PC-9 (cell line): ENCODE measurements at regions not wholly inside any gene's neighbourhood (a gene's known extent, or its start where the extent isn't known, plus 50 kb on each side); places are given as distances from the start of the nearest gene placed in this dataset.

Source experiments
- BruUV-seq: library from RNA; stranded (reverse); fragments of 400-500 nt; replicated peaks from 2 replicates; lab custom pipeline; 2021; lab: Mats Ljungman, UMichigan
- CTCF ChIA-PET: fragments of 300-600 bp; sonication (Branson Sonifier 250); formaldehyde crosslinking; loops from one replicate; lab custom pipeline; 2022; ENCODE audit warnings: antibody characterized with exemption; lab: Charles Lee
- POLR2A ChIA-PET: fragments of 300-600 bp; sonication (Branson Sonifier 250); formaldehyde crosslinking; loops from one replicate; lab custom pipeline; 2022; ENCODE audit warnings: antibody characterized with exemption; ENCODE audit not compliant: unreplicated experiment; lab: Charles Lee
- DNase-seq, 2 experiments: peaks; one replicate each; pipeline versions ENCODE4 v3.0.0 to v3.0.0-alpha.2; 2015 to 2022; ENCODE audit warnings: mixed read lengths in 1 of 2
- H2AFZ ChIP-seq: fragments of 200-600 bp; sonication (generic); 2 replicates; pipeline ENCODE4 v1.8.1; 2017; ENCODE audit warnings: antibody characterized with exemption
- H3F3A ChIP-seq: fragments of 200-600 bp; sonication (generic); 2 replicates; pipeline ENCODE4 v1.8.1; 2017; ENCODE audit warnings: antibody characterized with exemption, mild to moderate bottlenecking, low read depth; ENCODE audit not compliant: insufficient read depth
- H3K27ac ChIP-seq: fragments of 200-600 bp; sonication (generic); 2 replicates; pipeline ENCODE4 v1.6.1; 2016; ENCODE audit warnings: mixed run types
- H3K27me3 ChIP-seq: fragments of 200-600 bp; sonication (generic); 2 replicates; pipeline ENCODE4 v1.6.1; 2016; ENCODE audit warnings: low read depth, mixed run types; ENCODE audit not compliant: insufficient read depth
- H3K36me3 ChIP-seq: fragments of 200-600 bp; sonication (generic); 2 replicates; pipeline ENCODE4 v1.6.1; 2016; ENCODE audit warnings: low read depth, mixed run types
- H3K4me1 ChIP-seq: fragments of 200-600 bp; sonication (generic); replicated peaks from 2 replicates; pipeline ENCODE4 v1.6.1; 2016; ENCODE audit warnings: mixed run types; ENCODE audit not compliant: insufficient read depth
- H3K4me2 ChIP-seq: fragments of 200-600 bp; sonication (generic); 2 replicates; pipeline ENCODE4 v1.6.1; 2017; ENCODE audit warnings: mixed run types
- H3K4me3 ChIP-seq: fragments of 200-600 bp; sonication (generic); 2 replicates; pipeline ENCODE4 v1.6.1; 2016; ENCODE audit warnings: mixed run types
- H3K79me2 ChIP-seq: fragments of 200-600 bp; sonication (generic); 2 replicates; pipeline ENCODE4 v1.6.1; 2017; ENCODE audit warnings: low read depth, mixed run types
- H3K9me2 ChIP-seq: fragments of 200-600 bp; sonication (generic); 2 replicates; pipeline ENCODE4 v1.8.1; 2017; ENCODE audit warnings: mild to moderate bottlenecking; ENCODE audit not compliant: insufficient read depth
- H3K9me3 ChIP-seq: fragments of 200-600 bp; sonication (generic); 2 replicates; pipeline ENCODE4 v1.8.1; 2016; ENCODE audit warnings: low read depth; ENCODE audit not compliant: insufficient read depth
- H4K20me1 ChIP-seq: fragments of 200-600 bp; sonication (generic); 2 replicates; pipeline ENCODE4 v1.8.1; 2017; ENCODE audit not compliant: insufficient read depth
- CTCF ChIP-seq: fragments of 200-600 bp; sonication (generic); conservative IDR thresholded peaks from 2 replicates; pipeline ENCODE4 v1.6.1; 2017; ENCODE audit warnings: mixed run types, antibody characterized with exemption, mild to moderate bottlenecking, moderate library complexity
- EZH2 ChIP-seq: fragments of 200-600 bp; sonication (generic); IDR thresholded peaks from 2 replicates; pipeline ENCODE4 v1.8.0; 2017; ENCODE audit warnings: antibody characterized with exemption, low read depth
- intact Hi-C: fragments of 100-400 bp; cut with micrococcal nuclease; formaldehyde crosslinking; loops from one replicate; pipeline ENCODE4 v1.10.0; 2022; ENCODE audit not compliant: unreplicated experiment

DNA sequence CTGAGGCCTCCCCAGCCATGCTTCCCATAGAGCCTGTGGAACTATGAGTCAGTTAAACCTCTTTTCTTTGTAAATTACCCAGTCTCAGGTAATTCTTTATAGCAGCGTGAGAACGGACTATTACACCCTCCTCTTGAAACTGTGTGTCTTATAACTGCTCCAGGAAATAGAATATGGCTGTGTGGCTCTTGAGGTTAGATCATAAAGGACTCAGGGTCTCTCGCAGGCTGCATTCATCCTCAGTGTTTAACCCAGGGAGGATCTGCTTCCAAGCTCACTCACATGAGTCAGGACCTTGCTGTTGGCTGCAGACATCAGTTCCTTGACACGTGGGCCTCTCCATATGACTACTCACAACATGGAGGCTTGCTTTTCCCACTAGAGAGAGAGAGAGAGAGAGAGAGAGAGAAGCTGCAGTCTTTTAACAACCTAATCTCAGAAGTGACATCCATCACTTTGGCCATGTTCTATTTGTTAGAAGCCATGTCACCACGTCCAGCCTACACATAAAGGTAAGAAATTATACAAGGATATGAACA lies 114.3 kb upstream of the UBE2E1 start:
- no peaks in the 10 kb centered on the region for H3K36me3 ChIP-seq
- intact Hi-C loops, result no loop called here
- H3K9me2 ChIP-seq, result no peaks in the 10 kb centered on the region
- H3F3A ChIP-seq, result peaks cover 3% of the 10 kb centered on the region
- H3K4me1 ChIP-seq, result peaks cover 21% of the 10 kb centered on the region
- no peak for DNase-seq
- no peak overlapping the region for H3K4me2 ChIP-seq
- no peak for TF ChIP-seq EZH2
- peaks cover 22% of the 10 kb centered on the region for H3K9me3 ChIP-seq
- H4K20me1 ChIP-seq, result no peaks in the 10 kb centered on the region
- no peak overlapping the region for H3K27ac ChIP-seq
- no peak overlapping the region for H3K4me3 ChIP-seq
- H2AFZ ChIP-seq, result no peak overlapping the region
- POLR2A ChIA-PET, result no interaction called here
- no peaks in the 10 kb centered on the region for H3K27me3 ChIP-seq
- BruUV-seq, result no TSS peak
- CTCF ChIA-PET, result no interaction called here
- H3K79me2 ChIP-seq, result no peaks in the 10 kb centered on the region

- Histone ChIP-seq H2AFZ (no peak overlapping the region), H3F3A (0 out of 2 replicates have a peak, but pooled peaks cover under 1% of the 10 kb centered on the region), H3K27ac (no peak overlapping the region), H4K20me1 (no peaks in the 10 kb centered on the region), H3K27me3 (no peaks in the 10 kb centered on the region), H3K4me3 (no peak overlapping the region), H3K9me2 (no peaks in the 10 kb centered on the region), H3K36me3 (no peaks in the 10 kb centered on the region), H3K9me3 (no peaks in the 10 kb centered on the region), H3K4me2 (no peak overlapping the region), H3K79me2 (no peaks in the 10 kb centered on the region), H3K4me1 (peaks cover 11% of the 10 kb centered on the region)
- no peak for DNase-seq
- BruUV-seq, result no TSS peak
- intact Hi-C loops, result no loop called here
- ChIA-PET POLR2A (no interaction called here), CTCF (no interaction called here)
- TF ChIP-seq CTCF (no peak), EZH2 (no peak)
These were observed 108.9 kb upstream of the UBE2E1 start for GRCh38 chr3:23696842-23697241.

DNA sequence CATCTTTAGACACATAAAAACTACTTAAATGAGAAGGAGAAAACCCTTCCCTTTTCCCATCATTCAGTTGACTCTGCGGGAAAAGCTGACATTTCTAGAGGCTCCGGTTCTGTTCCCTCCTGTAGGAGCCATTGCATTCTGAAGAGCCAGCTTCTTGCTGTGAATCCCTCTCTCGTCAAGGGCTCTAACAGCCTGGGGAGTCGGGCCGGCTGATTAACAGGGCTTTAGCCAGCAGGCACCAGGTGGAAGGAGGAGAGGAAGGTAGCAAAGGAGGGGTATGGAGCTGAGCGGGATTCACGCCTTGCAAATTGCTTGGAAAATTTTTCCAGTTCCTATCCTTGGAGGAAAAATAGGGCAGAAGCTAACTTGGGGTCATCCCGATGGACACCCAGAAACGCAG lies 108.3 kb upstream of the UBE2E1 start:
- Histone ChIP-seq H3K27ac (no peak overlapping the region), H3K36me3 (no peaks in the 10 kb centered on the region), H3K9me3 (no peaks in the 10 kb centered on the region), H3K4me3 (no peak overlapping the region), H3K9me2 (no peaks in the 10 kb centered on the region), H3F3A (peaks cover 6% of the 10 kb centered on the region; the same call in 1 of the 2 replicates), H3K4me1 (peaks cover 8% of the 10 kb centered on the region), H2AFZ (no peak overlapping the region), H3K4me2 (no peak overlapping the region), H4K20me1 (no peaks in the 10 kb centered on the region), H3K27me3 (no peaks in the 10 kb centered on the region), H3K79me2 (no peaks in the 10 kb centered on the region)
- no TSS peak for BruUV-seq
- CTCF ChIA-PET, result no interaction called here
- TF ChIP-seq EZH2, result no peak
- DNase-seq, result no peak
- POLR2A ChIA-PET, result no interaction called here
- intact Hi-C loops, result no loop called here

- no peak overlapping the region for H3K4me2 ChIP-seq
- H3K4me1 ChIP-seq, result 0 out of 2 replicates have a peak, but pooled peaks cover 4% of the 10 kb centered on the region
- no peak for DNase-seq
- H3K9me3 ChIP-seq, result no peaks in the 10 kb centered on the region
- no peaks in the 10 kb centered on the region for H4K20me1 ChIP-seq
- intact Hi-C loops, result no loop called here
- POLR2A ChIA-PET, result no interaction called here
- no peak overlapping the region for H3K4me3 ChIP-seq
- no peaks in the 10 kb centered on the region for H3K27me3 ChIP-seq
- no peak overlapping the region for H2AFZ ChIP-seq
- peaks cover 6% of the 10 kb centered on the region; the same call in 1 of the 2 replicates for H3F3A ChIP-seq
- H3K36me3 ChIP-seq, result no peaks in the 10 kb centered on the region
- CTCF ChIA-PET, result no interaction called here
- H3K27ac ChIP-seq, result no peak overlapping the region
- 0 out of 2 replicates have a peak, but pooled peaks have one; percentile 15 for TF ChIP-seq CTCF
- no peak for TF ChIP-seq EZH2
- no peaks in the 10 kb centered on the region for H3K9me2 ChIP-seq
- no peaks in the 10 kb centered on the region for H3K79me2 ChIP-seq
- BruUV-seq, result no TSS peak
These were observed 107.0 kb upstream of the UBE2E1 start for GRCh38 chr3:23698652-23699313.
